Ovary (tissue), 7 donors: ENCODE measurements at regions not wholly inside any gene's neighbourhood (a gene's known extent, or its start where the extent isn't known, plus 50 kb on each side); places are given as distances from the start of the nearest gene placed in this dataset.

Source experiments
- DNase-seq, 5 donors: peaks; one replicate each; pipeline ENCODE4 v3.0.0-alpha.2; 2019 to 2020
- H3K27ac ChIP-seq, 2 donors: fragments of 200-600 bp; one replicate each; pipeline versions ENCODE4 v1.5.1 to v1.8.0; 2019 to 2022
- H3K27me3 ChIP-seq: fragments of 200-600 bp; one replicate; pipeline ENCODE4 v1.8.0; 2022
- H3K36me3 ChIP-seq: fragments of 200-600 bp; sonication (generic); one replicate; pipeline ENCODE4 v1.5.1; 2019
- H3K4me1 ChIP-seq: one replicate; pipeline ENCODE4 v1.8.1; 2013; ENCODE audit warnings: mild to moderate bottlenecking, moderate library complexity; ENCODE audit not compliant: insufficient read depth
- H3K4me3 ChIP-seq: fragments of 200-600 bp; sonication (generic); one replicate; pipeline ENCODE4 v1.5.1; 2017
- H3K9me3 ChIP-seq, 2 donors: fragments of 200-600 bp in 1 of 2; sonication (generic) in 1 of 2; one replicate each; pipeline versions ENCODE4 v1.5.1 to v1.8.1; 2013 to 2019; ENCODE audit warnings: mild to moderate bottlenecking in 1 of 2, moderate library complexity in 1 of 2
- CTCF ChIP-seq, 3 donors: fragments of 450-650 bp in 2 of 3; fragments of 200-600 bp in 1 of 3; IDR thresholded peaks; one replicate each; pipeline versions ENCODE4 v1.5.1 to v1.8.0; 2016 to 2022; ENCODE audit warnings: antibody characterized with exemption in 3 of 3, mild to moderate bottlenecking in 1 of 3
- EP300 ChIP-seq: sonication (generic); formaldehyde crosslinking; IDR thresholded peaks from one replicate; pipeline ENCODE4 v1.6.1; 2017; ENCODE audit warnings: antibody characterized with exemption
- POLR2A ChIP-seq: fragments of 450-650 bp; IDR thresholded peaks from one replicate; pipeline ENCODE4 v1.6.1; 2017; ENCODE audit warnings: antibody characterized with exemption, mild to moderate bottlenecking, moderate library complexity
- WGBS, 3 donors: extraction: QIAGEN DNeasy Blood & Tissue Kit in 1 of 3; methylation state at CpG; one replicate each; pipeline versions ENCODE4 v1.1.5 to v1.1.7; 2013 to 2017; 5-methylcytosine and 5-hydroxymethylcytosine counted together
- intact Hi-C, 4 donors: fragments of 100-400 bp; cut with DNase I; formaldehyde crosslinking; loops; one replicate each; pipeline versions ENCODE4 v1.11.0 to v1.15.1; 2022 to 2023
- donor health status: DM: no; HTN: no; CAD: no; lungs with moderate emphysema.
- donor health status: DM: no; HTN: no; CAD: no.
- donor health status: Bipolar disorder and iron deficiency.
- donor health status: DM: no; HTN: no; CAD: no.
- donor health status: DM: yes; HTN: yes; CAD: no.

GRCh38 chr7:46775776-46776175 lies 806.1 kb downstream of the TNS3 start:
- Histone ChIP-seq H3K4me3 (no peak overlapping the region), H3K27me3 (no peaks in the 10 kb centered on the region), H3K27ac (no peak overlapping the region), H3K4me1 (no peaks in the 10 kb centered on the region), H3K36me3 (no peaks in the 10 kb centered on the region), H3K9me3 (no peaks in the 10 kb centered on the region)
- 40 to 54% (median 44%) methylated on average over 2 of the region's 2 CpGs for WGBS, 3 donors
- no peak for DNase-seq
- no peak for TF ChIP-seq CTCF (IDR thresholded peaks at IDR 0.05)
- TF ChIP-seq POLR2A, result no peak
- TF ChIP-seq EP300, result no peak
- intact Hi-C loops, result no loop called here

- Histone ChIP-seq H3K4me3 (no peak overlapping the region), H3K27ac (no peak overlapping the region), H3K9me3 (no peaks in the 10 kb centered on the region), H3K27me3 (no peaks in the 10 kb centered on the region), H3K36me3 (no peaks in the 10 kb centered on the region), H3K4me1 (no peaks in the 10 kb centered on the region)
- WGBS, 3 donors, result 36 to 45% (median 38%) methylated on average over 1 of the region's 1 CpG
- intact Hi-C loops, result no loop called here
- no peak for TF ChIP-seq POLR2A
- no peak for DNase-seq
Observed at GRCh38 chr7:46775020-46775419, 806.9 kb downstream of the TNS3 start.

- intact Hi-C loops, result no loop called here
- Histone ChIP-seq H3K4me1 (no peaks in the 10 kb centered on the region), H3K4me3 (no peak overlapping the region), H3K27me3 (no peaks in the 10 kb centered on the region), H3K27ac (no peak overlapping the region), H3K36me3 (no peaks in the 10 kb centered on the region), H3K9me3 (no peaks in the 10 kb centered on the region)
- WGBS, 3 donors, result 53 to 73% (median 71%) methylated on average over 1 of the region's 1 CpG
- DNase-seq, result peak in 2 of 5 donors; percentile 23 to 67
- no peak for TF ChIP-seq CTCF (IDR thresholded peaks at IDR 0.05)
Observed at GRCh38 chr7:46774515-46774914, 807.4 kb downstream of the TNS3 start.

GRCh38 chr7:46772776-46773175 lies 809.1 kb downstream of the TNS3 start:
- no peak overlapping the region for H3K27ac ChIP-seq
- H3K27me3 ChIP-seq, result no peaks in the 10 kb centered on the region
- no peak for DNase-seq
- H3K4me3 ChIP-seq, result no peak overlapping the region
- no peaks in the 10 kb centered on the region for H3K4me1 ChIP-seq
- no peaks in the 10 kb centered on the region for H3K36me3 ChIP-seq
- intact Hi-C loops, result no loop called here
- 35 to 71% (median 52%) methylated on average over 1 of the region's 1 CpG for WGBS, 3 donors
- no peaks in the 10 kb centered on the region for H3K9me3 ChIP-seq
- TF ChIP-seq POLR2A (no peak), EP300 (no peak), CTCF (IDR thresholded peaks at IDR 0.05) (no peak)

- no peak for TF ChIP-seq CTCF (IDR thresholded peaks at IDR 0.05)
- no peak for TF ChIP-seq POLR2A
- no peak for TF ChIP-seq EP300
- WGBS, 3 donors, result 55 to 74% (median 60%) methylated on average over 1 of the region's 1 CpG
- Histone ChIP-seq H3K27ac (no peak overlapping the region), H3K9me3 (no peaks in the 10 kb centered on the region), H3K4me1 (no peaks in the 10 kb centered on the region), H3K27me3 (no peaks in the 10 kb centered on the region), H3K4me3 (no peak overlapping the region), H3K36me3 (no peaks in the 10 kb centered on the region)
- intact Hi-C loops, result no loop called here
- no peak for DNase-seq
Observed at GRCh38 chr7:46767071-46767470, 814.8 kb downstream of the TNS3 start.
